Stimulated activated CD4-positive, alpha-beta T cell treated with anti-CD3 and anti-CD28 coated beads, Interleukin-4, amount 100 ng/mL, for 1 hour (primary cell): ENCODE measurements at regions not wholly inside any gene's neighbourhood (a gene's known extent, or its start where the extent isn't known, plus 50 kb on each side); places are given as distances from the start of the nearest gene placed in this dataset.
A peak's percentile ranks its signal among the peaks of the same experiment; 100 is the strongest.

Experiments used
- DNase-seq: peaks from one replicate; pipeline ENCODE4 v3.0.0-alpha.2; 2020

DNA sequence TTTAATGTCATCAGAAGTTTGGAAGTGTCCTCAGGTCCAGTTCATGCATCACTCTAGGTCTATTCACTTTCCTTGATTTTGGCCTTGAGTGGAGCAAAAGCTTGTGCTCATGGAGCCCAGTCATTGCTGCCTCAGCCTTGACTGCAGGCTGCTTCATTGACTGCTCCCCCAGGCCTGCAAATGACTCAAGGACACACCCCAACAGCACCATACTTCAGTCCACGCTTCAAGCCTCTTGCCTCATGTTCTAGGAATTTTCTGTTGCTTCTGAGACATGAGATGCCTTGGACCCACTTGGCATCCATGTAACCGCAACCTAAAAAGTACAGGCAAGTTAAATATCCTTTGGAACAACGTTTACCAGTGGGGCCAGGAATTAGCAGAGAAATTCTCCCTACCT, 193.7 kb downstream of the PIK3R1 start:
- no peak for DNase-seq

DNA sequence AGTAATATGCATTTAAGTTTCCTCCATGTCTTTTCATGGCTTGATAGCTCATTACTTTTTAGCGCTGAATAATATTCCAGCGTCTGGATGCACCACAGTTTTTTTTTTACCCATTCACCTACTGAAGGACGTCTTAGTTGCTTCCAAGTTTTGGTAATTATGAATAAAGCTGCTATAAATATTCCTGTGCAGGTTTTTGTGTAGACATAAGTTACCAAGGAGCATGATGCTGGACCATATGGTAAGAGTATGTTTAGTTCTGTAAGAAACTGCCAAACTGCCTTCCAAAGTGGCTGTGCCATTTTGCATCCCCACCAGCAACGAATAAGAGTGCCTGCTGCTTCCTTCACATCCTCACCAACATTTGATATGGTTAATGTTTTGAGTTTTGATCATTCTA, 195.6 kb downstream of the PIK3R1 start:
- DNase-seq = no peak

DNA sequence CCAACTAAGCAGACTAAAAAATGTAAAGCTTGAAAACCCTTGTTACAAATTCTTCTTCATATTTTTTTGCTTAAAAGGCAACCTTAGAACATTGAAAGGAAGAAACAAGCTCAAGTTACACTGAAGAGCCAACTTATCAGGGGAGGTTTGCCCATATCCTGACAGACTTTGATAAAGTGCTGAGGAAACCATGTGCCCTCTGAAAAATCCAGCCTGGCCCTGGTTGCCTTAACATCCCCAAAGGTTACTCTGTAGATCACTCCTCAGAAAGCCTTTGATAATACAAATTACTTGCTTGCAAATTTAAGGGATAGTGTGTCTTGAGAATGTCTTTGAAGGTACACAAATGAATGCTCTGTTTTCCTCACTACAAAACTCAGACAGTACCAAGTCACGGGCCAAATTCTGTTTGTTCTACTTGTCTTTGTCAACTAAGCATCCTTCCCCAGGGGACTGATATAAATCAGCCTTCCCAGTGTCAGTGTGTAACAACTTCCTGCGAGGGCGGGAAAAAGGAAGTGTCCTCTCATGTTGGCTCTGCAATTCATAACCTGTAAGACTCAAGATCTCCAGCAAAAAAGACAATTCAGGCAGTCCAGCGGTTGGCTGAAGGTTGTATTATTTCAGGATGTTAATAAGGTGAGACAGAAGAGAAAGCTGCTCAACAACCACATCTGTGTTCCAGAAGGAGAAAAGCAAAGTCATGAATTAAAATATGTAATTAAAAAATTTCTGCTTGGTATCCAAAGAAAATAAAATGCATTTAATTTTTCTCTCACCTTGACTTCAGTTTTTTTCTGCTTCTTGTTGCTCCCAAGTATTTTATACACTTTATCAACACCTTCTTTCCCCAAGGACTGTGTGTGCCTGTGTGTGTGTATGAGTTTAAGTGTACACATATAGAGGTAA, 199.9 kb downstream of the PIK3R1 start:
- no peak for DNase-seq

DNA sequence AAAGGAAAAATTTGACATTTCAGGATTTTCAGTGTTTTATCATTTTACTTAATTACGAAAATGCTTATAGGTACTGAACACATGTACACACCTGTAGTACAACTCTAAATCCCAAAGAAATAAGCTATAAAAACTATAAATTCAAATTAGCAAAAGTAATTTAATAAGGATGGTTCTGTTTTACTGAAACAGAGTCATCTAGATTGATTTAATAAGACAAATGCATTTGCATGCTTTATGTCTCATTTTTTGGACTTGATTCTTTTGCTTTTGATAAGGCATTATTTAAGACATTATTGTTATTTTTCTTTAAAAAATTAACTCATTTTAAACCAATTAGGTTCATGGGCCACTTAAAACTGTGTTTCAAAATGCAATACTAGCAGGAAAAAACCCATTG, 201.2 kb downstream of the PIK3R1 start:
- no peak for DNase-seq

GRCh38 chr5:68418201-68418600, 202.6 kb downstream of the PIK3R1 start:
- DNase-seq = no peak

DNA sequence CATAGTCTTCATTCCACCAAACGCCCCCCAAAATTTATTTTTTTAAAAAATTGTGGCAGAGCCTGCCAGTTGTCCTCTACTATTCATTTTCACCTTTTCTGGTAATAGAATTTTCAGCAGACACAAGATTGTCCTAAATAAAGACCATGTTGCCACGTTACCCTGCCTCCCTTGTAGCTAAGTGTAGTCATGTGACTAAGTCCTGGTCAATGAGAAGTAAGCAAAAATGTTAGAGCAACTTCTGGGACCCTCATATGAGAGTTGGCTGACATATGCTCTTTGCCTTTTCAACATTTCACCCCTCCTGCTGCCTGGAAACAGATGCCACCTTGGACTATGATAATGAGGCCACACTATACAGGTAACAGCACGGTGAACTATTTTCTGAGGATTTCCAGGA, 203.1 kb downstream of the PIK3R1 start:
- DNase-seq = no peak

DNA sequence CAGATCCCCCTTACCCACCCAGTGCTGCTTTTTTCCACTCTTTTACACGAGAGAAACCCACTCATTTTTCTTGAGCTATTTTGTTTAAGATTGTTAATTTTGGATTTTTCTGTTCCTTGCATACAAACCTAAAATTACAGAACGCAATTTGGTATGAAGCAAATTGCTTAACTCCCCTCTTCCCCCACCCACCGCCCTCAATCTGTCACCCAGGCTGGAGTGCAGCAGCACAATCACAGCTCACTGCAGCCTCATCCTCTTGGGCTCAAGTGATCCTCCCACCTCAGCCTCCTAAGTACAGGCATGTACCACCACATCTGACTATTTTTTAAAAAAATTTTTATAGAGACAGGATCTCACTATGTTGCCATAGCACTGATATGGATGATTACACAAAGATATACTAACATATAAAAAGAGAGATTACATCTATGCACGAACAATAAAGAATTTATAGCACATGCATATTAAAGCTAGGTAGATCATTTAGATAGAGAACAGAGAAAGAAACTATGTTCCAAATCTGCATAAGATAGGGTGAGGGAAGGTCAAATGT, 203.6 kb downstream of the PIK3R1 start:
- DNase-seq = no peak

DNA sequence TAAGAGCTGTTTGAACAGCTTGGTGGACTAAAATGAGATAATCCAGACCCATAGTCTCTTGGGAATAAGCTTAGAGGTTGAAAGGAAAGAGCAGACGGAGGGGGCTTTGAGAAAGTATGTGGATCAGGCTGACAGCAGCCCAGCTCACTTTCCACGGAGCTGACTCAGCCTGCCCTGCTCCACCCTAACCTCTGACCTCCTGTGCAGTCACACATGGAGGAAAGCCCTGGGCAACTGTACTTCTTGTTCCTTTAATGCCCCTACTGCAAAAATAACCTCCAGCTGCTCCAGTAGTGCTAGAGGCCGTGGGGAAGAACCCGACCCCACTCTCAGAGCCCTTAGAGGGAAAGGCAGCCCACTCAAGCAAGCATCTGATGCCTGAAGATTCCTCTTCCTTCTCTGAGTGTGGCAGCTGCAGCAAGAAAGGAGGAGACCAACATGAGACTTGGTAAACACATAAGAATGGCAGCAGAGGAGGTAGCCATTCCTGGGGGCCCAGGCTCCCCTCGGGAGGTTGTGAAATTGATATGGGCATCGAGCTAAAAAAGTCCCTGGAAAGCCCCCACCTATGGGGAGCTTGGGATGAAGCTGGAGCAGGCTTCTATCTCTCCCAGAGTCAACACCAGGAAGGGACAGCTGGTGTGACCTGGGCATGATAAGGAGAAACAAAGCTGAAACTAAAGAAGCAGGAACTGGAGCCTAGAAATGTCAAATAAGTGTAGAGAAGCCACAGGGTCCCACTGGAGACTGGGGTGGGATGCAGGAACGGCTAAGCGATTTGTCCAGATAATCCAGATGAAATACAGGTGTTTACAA, 204.3 kb downstream of the PIK3R1 start:
- no peak for DNase-seq

DNA sequence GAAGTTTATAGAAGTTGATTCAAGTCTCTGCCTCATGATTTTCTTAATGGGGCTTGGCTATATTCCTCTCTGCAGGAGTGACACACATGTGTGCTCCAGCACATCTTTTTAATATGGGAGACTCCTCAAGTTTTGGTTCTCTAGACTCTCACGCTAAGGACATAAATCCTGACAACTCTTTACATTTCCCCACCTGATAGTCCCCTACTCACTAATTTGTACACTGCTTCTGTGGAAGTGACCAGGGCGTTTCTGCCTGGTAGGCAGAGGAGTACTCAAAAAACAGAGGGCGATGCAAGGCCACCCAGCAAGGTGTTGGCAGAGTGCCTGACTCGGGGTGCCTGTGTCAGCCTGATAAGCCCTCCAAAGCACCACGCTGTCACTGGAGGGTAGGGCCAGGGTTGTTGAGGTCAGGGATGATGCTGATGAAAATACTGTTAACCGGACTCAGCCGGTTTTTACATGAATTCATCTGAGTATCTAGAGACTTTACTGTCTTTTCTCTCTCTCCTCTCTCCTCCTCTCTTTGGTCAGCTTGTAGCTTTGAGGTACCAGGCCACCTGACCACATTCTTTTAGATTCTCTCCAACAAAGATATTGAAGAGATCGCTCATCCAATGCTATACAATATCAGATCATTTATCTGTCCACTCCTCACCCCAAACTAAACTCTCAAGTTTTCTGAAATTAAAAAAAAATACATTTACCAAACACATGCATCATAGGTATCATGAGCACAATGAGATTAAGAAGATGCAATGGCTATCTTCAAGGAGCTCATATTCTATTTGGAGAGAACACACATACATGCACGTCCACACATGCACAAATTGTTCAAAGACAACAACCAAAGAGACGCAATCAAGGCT, 205.2 kb downstream of the PIK3R1 start:
- no peak for DNase-seq

DNA sequence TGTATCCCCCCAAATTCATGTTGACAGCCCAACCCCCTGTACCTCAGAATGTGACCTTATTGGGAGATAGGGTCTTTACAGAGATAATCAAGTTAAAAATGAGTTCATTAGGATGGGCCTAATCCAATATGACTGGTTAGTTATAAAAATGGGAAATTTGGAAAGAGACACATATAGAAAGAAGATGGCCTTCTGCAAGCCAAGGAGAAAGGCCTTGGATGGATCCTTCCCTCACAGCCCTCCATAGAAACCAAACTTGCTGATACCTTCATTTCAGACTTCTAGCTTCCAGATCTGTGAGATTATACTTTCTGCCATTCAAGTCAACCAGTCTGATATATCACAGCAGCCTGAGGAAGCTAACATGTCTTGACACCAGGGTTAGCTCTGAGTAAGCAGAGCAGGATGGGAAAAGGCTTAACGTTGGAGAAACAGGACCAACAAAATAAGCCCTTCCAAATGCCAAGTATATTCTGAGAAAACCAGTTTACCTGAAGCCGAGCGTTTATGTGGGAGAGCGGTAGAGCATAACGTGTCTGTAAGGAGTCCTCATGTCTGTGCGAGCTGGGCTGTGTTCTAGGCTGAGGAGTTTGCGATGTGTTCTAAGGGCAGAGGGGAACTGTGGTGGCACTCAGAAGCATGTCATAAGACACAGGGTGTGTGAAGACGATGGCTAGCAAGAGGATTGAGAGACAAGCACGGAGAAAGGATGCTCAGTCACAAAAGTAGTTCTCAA, 206.1 kb downstream of the PIK3R1 start:
- DNase-seq = no peak

DNA sequence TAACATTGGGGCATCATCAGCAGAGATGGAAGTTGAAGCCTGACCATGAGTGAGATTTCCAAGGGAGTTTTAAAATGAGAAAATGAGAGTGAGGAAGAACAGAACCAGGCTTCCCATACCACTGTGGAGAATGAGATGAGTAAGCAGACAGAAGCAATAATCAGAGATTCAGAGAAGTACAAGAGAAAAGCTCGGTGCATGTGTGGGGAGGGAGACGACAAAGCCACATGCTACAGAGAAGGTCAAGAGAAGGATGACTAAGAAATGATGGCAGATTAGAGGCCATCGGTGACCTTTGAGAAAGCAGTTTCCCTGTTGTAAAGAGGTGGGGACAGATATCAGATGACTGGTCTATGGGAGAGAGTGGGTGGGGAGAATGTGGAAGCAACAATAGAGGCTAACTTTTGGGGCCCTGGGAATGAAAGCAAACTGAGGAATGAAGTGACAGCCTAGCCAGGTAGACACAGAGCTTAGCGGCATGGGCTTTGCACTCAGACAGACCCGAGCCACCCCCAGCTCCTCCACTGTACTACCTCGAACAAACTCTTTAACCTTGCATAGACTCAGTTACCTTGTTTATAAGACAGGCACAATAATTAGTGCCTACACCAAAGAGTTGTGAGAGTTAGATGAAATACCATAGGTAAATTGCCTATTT, 207.7 kb downstream of the PIK3R1 start:
- no peak for DNase-seq

DNA sequence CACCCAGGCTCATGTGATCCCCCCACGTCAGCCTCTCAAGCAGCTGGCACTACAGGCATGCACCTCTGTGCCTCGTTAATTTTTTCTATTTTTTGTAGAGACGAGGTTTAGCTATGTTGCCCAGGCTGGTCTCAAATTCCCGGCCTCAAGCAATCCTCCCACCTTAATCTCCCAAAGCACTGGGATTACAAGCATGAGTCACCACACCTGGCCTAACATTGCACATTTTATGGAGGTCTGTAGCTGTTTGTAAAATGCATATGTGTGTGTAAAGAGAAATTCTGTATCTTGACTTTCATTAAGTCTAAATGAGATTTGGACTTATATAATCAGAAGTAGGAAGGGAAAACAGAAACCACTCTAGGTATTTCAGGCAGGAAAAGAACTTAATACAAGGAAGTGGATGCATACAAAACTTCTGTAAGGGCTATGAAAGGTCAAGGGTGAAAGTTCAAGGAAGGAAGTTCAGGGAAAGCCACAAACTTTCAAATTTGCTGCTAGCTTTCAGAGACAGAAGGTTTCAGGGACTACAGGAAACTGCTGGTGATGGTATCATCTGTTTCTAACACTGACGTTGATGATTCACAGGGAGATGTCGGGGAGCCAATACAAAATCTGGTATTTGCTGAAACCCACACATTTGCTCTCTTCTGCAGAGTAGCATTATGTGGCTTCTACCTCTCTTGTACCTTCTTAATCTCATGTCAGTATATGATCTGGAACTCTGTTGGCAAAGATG, 209.4 kb downstream of the PIK3R1 start:
- no peak for DNase-seq

GRCh38 chr5:68426586-68426985, 211.0 kb downstream of the PIK3R1 start:
- no peak for DNase-seq

GRCh38 chr5:68428231-68428811, 212.8 kb downstream of the PIK3R1 start:
- no peak for DNase-seq

- DNase-seq = no peak
These were observed 214.0 kb downstream of the PIK3R1 start for GRCh38 chr5:68429510-68429909.

- no peak for DNase-seq
These were observed 214.7 kb downstream of the PIK3R1 start for GRCh38 chr5:68430279-68430678.

DNA sequence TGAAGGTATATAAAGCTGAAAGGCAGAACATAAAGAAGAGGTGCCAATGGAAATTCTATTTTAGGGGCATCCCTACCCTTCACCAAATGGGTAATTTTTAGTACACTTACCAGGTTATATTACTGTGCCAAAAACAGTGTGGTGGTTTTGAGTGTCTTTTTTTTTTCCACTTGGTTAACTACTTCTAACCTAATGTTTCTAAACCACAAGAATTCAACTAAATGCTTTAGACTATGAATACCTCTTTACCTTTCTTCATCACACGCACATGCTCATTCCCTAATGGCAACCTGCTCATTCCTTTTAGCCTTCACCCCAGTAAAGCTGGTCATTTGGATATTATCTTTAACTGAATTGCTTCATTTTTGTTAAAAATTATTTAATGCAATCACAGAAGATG, 215.6 kb downstream of the PIK3R1 start:
- no peak for DNase-seq

DNA sequence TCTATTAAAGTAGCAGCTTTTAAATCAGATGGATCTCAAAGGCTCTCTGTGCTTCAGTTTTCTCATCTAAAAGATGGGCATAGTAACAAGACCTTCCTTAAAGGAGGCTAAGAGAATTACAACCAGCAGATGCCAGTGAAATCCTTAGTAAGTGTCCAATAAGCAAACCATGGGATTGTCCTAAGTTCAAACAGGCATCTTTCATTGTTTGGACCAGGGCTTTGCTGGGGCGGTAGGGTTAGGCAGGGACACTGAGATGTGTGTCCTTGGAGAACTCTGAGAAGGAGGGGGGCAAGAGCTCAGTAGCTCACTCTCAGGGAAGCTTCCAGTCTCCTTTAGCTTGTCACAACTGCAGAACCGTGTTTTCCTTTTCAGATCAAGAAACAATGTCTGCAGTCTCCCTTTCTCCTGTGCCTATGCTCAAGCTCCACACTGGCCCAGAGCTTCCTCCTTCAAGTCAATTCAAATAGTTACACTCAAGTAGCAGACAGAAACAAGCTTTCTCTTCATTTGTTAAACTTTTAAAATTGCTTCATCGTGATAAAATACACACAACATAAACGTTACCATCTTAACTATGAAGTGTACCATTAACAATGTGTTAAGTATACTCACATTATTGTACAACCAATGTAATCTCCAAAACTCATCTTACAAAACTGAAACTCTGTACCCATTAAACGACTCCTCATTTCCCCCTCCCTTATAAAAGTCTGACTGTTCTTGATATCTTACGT, 216.2 kb downstream of the PIK3R1 start:
- DNase-seq = no peak

DNA sequence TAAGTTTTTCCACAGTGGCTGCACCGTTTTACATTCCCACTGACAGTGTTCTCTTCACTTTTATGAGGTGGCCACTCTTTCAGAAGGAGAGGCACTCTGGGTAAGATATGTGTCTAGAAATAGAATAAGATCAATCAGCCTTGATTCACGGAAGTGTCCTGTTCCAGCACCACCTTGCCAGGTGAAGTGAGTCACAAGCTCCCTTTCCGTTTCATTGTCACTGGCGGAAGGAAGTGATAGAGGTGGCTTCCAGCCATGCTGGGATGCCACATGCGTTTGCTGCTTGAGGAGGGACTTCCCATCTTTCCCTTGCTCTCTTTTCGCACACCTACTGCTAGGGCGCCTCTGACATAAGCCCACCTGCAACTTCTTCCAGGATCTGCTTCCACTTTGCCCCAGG, 217.1 kb downstream of the PIK3R1 start:
- DNase-seq = peak; percentile 15

- no peak for DNase-seq
These were observed 218.0 kb downstream of the PIK3R1 start for GRCh38 chr5:68433526-68433922.
